Right lobe of liver (tissue), 6 donors: ENCODE measurements at regions not wholly inside any gene's neighbourhood (a gene's known extent, or its start where the extent isn't known, plus 50 kb on each side); places are given as distances from the start of the nearest gene placed in this dataset.
"Not testable (repeated sequence)": the region's sequence is repeated elsewhere in the genome, so short reads cannot be mapped to it uniquely, and the experiment has no call there.

Experiments used
- ATAC-seq, 4 donors: fragments of 200-7000 bp; cut with Tn5 transposase; one replicate each; pipeline ENCODE4 v1.9.1; 2020; ENCODE audit warnings: mild to moderate bottlenecking in 4 of 4, moderate library complexity in 4 of 4
- DNase-seq, 3 donors: peaks; one replicate each; pipeline ENCODE4 v3.0.0-alpha.2; 2020
- H3K27ac ChIP-seq, 3 donors: fragments of 200-600 bp; one replicate each; pipeline ENCODE4 v1.8.0; 2022
- H3K27me3 ChIP-seq, 2 donors: fragments of 200-600 bp; one replicate each; pipeline ENCODE4 v1.8.0; 2022
- H3K36me3 ChIP-seq, 4 donors: fragments of 200-600 bp; sonication (generic) in 1 of 4; one replicate each; pipeline versions ENCODE4 v1.5.1 to v1.8.0; 2017 to 2022; ENCODE audit warnings: control low read depth in 1 of 4
- H3K4me1 ChIP-seq, 4 donors: fragments of 200-600 bp; sonication (generic) in 1 of 4; one replicate each; pipeline versions ENCODE4 v1.5.1 to v1.8.0; 2017 to 2022; ENCODE audit warnings: control low read depth in 1 of 4
- H3K4me3 ChIP-seq, 3 donors: fragments of 200-600 bp; one replicate each; pipeline ENCODE4 v1.8.0; 2022
- H3K9me3 ChIP-seq, 4 donors: fragments of 200-600 bp; sonication (generic) in 1 of 4; one replicate each; pipeline versions ENCODE4 v1.5.1 to v1.8.0; 2017 to 2022; ENCODE audit warnings: control low read depth in 1 of 4
- WGBS: methylation state at CpG from one replicate; pipeline ENCODE4 v1.1.6; 2018; ENCODE audit warnings: low coverage, low lambda C conversion rate; ENCODE audit not compliant: insufficient coverage; ENCODE audit errors: missing lambda C conversion rate; 5-methylcytosine and 5-hydroxymethylcytosine counted together
- intact Hi-C, 2 donors: fragments of 100-400 bp; cut with DNase I; formaldehyde crosslinking; loops; one replicate each; pipeline versions ENCODE4 v1.11.2 to v1.14.1; 2022
- donor health status: DM: no; HTN: yes; CAD: no.
- donor health status: DM: no; HTN: no; CAD: no.
- donor health status: DM: no; HTN: no; CAD: no.
- donor health status: DM: no; HTN: yes; CAD: no.
- donor health status: DM: no; HTN: yes; CAD: no.

- H3K27ac ChIP-seq, H3K36me3 ChIP-seq, H3K27me3 ChIP-seq, H3K4me3 ChIP-seq, H3K9me3 ChIP-seq, intact Hi-C loops, ATAC-seq, H3K4me1 ChIP-seq, DNase-seq: not testable (repeated sequence)
- no CpG with 5 or more reads among the region's 1 CpG for WGBS
Observed at GRCh38 chr1:146323302-146323701, 94.5 kb upstream of the NOTCH2NLA start.

GRCh38 chr1:146322893-146323292 lies 94.1 kb upstream of the NOTCH2NLA start:
- DNase-seq, H3K4me3 ChIP-seq, H3K9me3 ChIP-seq, intact Hi-C loops, H3K4me1 ChIP-seq, H3K27me3 ChIP-seq, H3K27ac ChIP-seq, H3K36me3 ChIP-seq: not testable (repeated sequence)
- peak; percentile 81 to 95 (median 84) for ATAC-seq
- WGBS = 28% methylated on average over 2 of the region's 4 CpGs

- ATAC-seq = peak in 3 of 4 donors; percentile 12 to 38 (median 17)
- H3K9me3 ChIP-seq, H3K4me3 ChIP-seq, H3K4me1 ChIP-seq, H3K27me3 ChIP-seq, H3K36me3 ChIP-seq, H3K27ac ChIP-seq, intact Hi-C loops, DNase-seq: not testable (repeated sequence)
- WGBS = no CpG with 5 or more reads among the region's 4 CpGs
Observed at GRCh38 chr1:146318715-146319114, 89.9 kb upstream of the NOTCH2NLA start.

GRCh38 chr1:146317785-146318184 lies 89.0 kb upstream of the NOTCH2NLA start:
- H3K27ac ChIP-seq, H3K36me3 ChIP-seq, H3K27me3 ChIP-seq, H3K9me3 ChIP-seq, intact Hi-C loops, H3K4me1 ChIP-seq, DNase-seq, H3K4me3 ChIP-seq: not testable (repeated sequence)
- no CpG with 5 or more reads among the region's 1 CpG for WGBS
- ATAC-seq = peak in 3 of 4 donors; percentile 39 to 64 (median 43)

GRCh38 chr1:146314449-146315246 lies 85.8 kb upstream of the NOTCH2NLA start:
- H3K36me3 ChIP-seq, ATAC-seq, H3K4me3 ChIP-seq, H3K27ac ChIP-seq, DNase-seq, intact Hi-C loops, H3K4me1 ChIP-seq, H3K9me3 ChIP-seq, H3K27me3 ChIP-seq: not testable (repeated sequence)
- WGBS = no CpG with 5 or more reads among the region's 5 CpGs

- peak; percentile 68 to 79 (median 74) for ATAC-seq
- H3K4me3 ChIP-seq, intact Hi-C loops, DNase-seq, H3K4me1 ChIP-seq, H3K9me3 ChIP-seq, H3K27me3 ChIP-seq, H3K27ac ChIP-seq, H3K36me3 ChIP-seq: not testable (repeated sequence)
Observed at GRCh38 chr1:146310579-146310978, 81.8 kb upstream of the NOTCH2NLA start.

- peak; percentile 68 to 81 (median 74) for ATAC-seq
- WGBS = no CpG with 5 or more reads among the region's 1 CpG
- H3K4me3 ChIP-seq, H3K27me3 ChIP-seq, H3K9me3 ChIP-seq, H3K36me3 ChIP-seq, DNase-seq, intact Hi-C loops, H3K27ac ChIP-seq, H3K4me1 ChIP-seq: not testable (repeated sequence)
Observed at GRCh38 chr1:146309427-146309826, 80.6 kb upstream of the NOTCH2NLA start.

- H3K9me3 ChIP-seq, DNase-seq, H3K27ac ChIP-seq, H3K4me3 ChIP-seq, intact Hi-C loops, H3K27me3 ChIP-seq, H3K36me3 ChIP-seq, H3K4me1 ChIP-seq, ATAC-seq: not testable (repeated sequence)
- WGBS = no CpG with 5 or more reads among the region's 1 CpG
Observed at GRCh38 chr1:146308892-146309291, 80.1 kb upstream of the NOTCH2NLA start.

- H3K9me3 ChIP-seq, H3K27me3 ChIP-seq, H3K27ac ChIP-seq, H3K4me1 ChIP-seq, H3K36me3 ChIP-seq, H3K4me3 ChIP-seq, intact Hi-C loops, DNase-seq: not testable (repeated sequence)
- ATAC-seq = peak in 3 of 4 donors; percentile 51 to 72 (median 59)
- WGBS = 44% methylated on average over 3 of the region's 5 CpGs
Observed at GRCh38 chr1:146308152-146308551, 79.3 kb upstream of the NOTCH2NLA start.

GRCh38 chr1:146307632-146308031 lies 78.8 kb upstream of the NOTCH2NLA start:
- no CpG with 5 or more reads among the region's 5 CpGs for WGBS
- H3K27ac ChIP-seq, DNase-seq, H3K4me1 ChIP-seq, H3K4me3 ChIP-seq, H3K36me3 ChIP-seq, intact Hi-C loops, H3K9me3 ChIP-seq, H3K27me3 ChIP-seq: not testable (repeated sequence)
- peak; percentile 33 to 74 (median 66) for ATAC-seq

GRCh38 chr1:146306651-146307050 lies 77.8 kb upstream of the NOTCH2NLA start:
- H3K36me3 ChIP-seq, DNase-seq, H3K27me3 ChIP-seq, H3K9me3 ChIP-seq, H3K27ac ChIP-seq, H3K4me3 ChIP-seq, H3K4me1 ChIP-seq, intact Hi-C loops: not testable (repeated sequence)
- peak in 1 of 4 donors; percentile 28 for ATAC-seq

- H3K27me3 ChIP-seq, H3K4me3 ChIP-seq, H3K4me1 ChIP-seq, DNase-seq, H3K36me3 ChIP-seq, ATAC-seq, H3K27ac ChIP-seq, intact Hi-C loops, H3K9me3 ChIP-seq: not testable (repeated sequence)
- no CpG with 5 or more reads among the region's 2 CpGs for WGBS
Observed at GRCh38 chr1:146305442-146305841, 76.6 kb upstream of the NOTCH2NLA start.
